ENCODE measurements at regions not wholly inside any gene's neighbourhood (a gene's known extent, or its start where the extent isn't known, plus 50 kb on each side); places are given as distances from the start of the nearest gene placed in this dataset.

DNA sequence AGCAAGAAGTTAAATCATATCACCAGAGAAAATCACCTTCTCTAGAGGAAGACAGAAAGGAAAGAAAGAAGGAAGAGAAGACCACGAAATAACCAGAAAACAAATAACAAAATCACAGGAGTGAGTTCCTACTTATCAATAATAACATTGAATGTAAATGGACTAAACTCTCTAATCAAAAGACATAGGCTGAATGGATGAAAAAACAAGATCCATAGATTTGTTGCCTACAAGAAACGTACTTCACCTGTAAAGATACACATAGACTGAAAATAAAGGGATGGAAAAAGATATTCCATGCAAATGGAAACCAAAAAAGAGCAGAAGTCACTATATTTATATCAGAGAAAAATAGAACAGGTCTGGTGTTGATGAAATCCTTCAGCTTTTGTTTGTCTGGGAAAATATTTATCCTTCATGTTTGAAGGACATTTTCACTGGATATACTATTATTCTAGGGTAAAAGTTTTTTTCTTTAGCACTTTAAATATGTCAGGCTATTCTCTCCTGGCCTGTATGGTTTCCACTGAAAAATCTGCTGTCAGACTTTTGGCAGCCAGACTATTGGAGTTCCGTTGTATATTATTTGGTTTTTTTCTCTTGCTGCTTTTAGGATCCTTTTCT is 202.5 kb upstream of the DUSP10 start:
- Histone ChIP-seq H3K36me3 (ENCODE audit: control insufficient read depth, low read depth, low read length) (no peaks in the 10 kb centered on the region), H3K9me3 (ENCODE audit: control insufficient read depth, low read depth, low read length) (no peaks in the 10 kb centered on the region), H3K27ac (ENCODE audit: low read length) (no peak overlapping the region)

DNA sequence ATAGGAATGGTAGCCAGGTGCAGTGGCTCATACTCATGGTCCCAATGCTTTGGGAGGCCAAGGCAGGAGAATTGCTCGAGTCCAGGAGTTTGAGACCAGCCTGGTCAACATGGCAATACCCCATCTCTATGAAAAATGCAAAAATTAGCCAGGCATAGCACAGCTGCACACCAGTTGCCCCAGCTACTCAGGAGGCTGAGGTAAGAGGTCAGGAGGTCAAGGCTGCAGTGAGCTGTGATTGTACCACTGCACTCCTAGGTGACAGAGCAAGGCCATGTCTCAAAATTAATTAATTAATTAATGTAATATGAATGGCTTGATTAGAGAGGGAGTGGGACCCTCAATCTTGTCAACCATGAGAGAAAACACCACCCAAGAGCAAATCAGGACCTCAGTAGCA is 198.7 kb upstream of the DUSP10 start:
- no peak overlapping the region for H3K4me3 ChIP-seq (ENCODE audit: low read length)
- H3K4me1 ChIP-seq (ENCODE audit: control insufficient read depth, low read depth, low read length) = no peaks in the 10 kb centered on the region
- no peaks in the 10 kb centered on the region for H3K36me3 ChIP-seq (ENCODE audit: control insufficient read depth, low read depth, low read length)
- H3K9me3 ChIP-seq (ENCODE audit: control insufficient read depth, low read depth, low read length) = no peaks in the 10 kb centered on the region
- H3K9ac ChIP-seq (ENCODE audit: low read length) = no peak overlapping the region
- H3K27ac ChIP-seq (ENCODE audit: low read length) = no peak overlapping the region
- H3K27me3 ChIP-seq (ENCODE audit: control insufficient read depth, insufficient read depth, low read length) = no peaks in the 10 kb centered on the region

More for the DNA sequence above, 202.5 kb upstream of the DUSP10 start:
- Histone ChIP-seq H3K4me3 (ENCODE audit: low read length) (no peak overlapping the region), H3K4me1 (ENCODE audit: control insufficient read depth, low read depth, low read length) (no peaks in the 10 kb centered on the region), H3K27me3 (ENCODE audit: control insufficient read depth, insufficient read depth, low read length) (no peaks in the 10 kb centered on the region), H3K9ac (ENCODE audit: low read length) (no peak overlapping the region)

DNA sequence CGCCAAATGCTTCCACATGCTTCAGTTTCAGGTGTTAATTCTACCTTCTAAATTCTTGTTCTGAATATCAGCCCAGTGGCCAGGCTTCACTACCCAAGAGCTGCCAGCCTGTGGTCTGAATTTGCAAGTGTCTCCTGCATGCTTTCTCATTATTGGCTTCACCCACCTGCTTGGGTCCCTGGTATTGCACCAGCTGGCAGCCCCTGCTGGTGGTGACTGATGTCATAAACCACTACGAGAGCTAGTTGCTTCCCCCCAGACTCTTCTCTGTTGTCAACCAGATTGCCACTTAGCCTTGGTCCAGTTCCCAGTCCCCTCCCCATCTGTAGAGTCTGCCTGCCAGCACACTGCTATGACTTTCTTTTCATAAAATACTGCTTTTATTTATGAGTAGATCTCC is 197.7 kb upstream of the DUSP10 start:
- Histone ChIP-seq H3K36me3 (ENCODE audit: control insufficient read depth, low read depth, low read length) (no peaks in the 10 kb centered on the region), H3K4me3 (ENCODE audit: low read length) (no peak overlapping the region), H3K9ac (ENCODE audit: low read length) (no peak overlapping the region), H3K27ac (ENCODE audit: low read length) (no peak overlapping the region), H3K4me1 (ENCODE audit: control insufficient read depth, low read depth, low read length) (no peaks in the 10 kb centered on the region), H3K9me3 (ENCODE audit: control insufficient read depth, low read depth, low read length) (no peaks in the 10 kb centered on the region), H3K27me3 (ENCODE audit: control insufficient read depth, insufficient read depth, low read length) (no peaks in the 10 kb centered on the region)

DNA sequence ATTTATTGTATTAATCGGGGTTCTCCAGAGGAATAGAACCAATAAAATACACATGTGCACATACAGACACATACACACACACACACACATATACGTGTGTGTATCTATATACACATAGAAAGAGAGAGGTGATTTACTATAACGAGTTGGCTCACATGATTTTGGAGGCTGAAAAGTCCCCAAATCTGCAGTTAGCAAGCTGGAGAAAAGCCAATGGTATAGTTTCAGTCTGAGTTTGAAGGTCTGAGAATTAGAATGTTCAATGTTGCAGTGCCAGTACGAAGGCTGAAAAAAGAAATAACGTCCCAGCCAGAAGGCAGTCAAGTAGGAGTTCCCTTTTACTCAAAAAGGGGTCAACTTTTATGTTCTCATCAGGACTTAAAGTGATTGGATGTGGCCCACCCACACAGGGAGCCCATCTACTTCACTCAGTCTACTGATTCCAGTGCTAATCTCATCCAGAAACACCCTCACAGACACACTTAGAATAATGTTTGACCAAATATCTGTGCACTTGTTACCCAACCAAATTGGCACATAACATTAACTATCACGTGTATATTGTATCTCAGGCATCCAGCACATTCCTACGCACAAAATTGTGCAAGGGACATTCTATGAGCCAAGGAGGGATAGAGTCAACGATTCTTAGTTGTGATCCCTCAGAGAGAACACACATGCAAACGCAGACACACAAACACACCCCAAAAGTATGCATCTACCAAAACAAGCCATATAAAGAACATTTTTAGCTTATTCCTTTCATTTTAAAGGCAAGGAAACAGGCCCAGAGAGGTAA is 195.5 kb upstream of the DUSP10 start:
- Histone ChIP-seq H3K27me3 (ENCODE audit: control insufficient read depth, insufficient read depth, low read length) (no peaks in the 10 kb centered on the region), H3K4me3 (ENCODE audit: low read length) (no peak overlapping the region), H3K27ac (ENCODE audit: low read length) (no peak overlapping the region), H3K9me3 (ENCODE audit: control insufficient read depth, low read depth, low read length) (no peaks in the 10 kb centered on the region), H3K9ac (ENCODE audit: low read length) (no peak overlapping the region), H3K4me1 (ENCODE audit: control insufficient read depth, low read depth, low read length) (no peaks in the 10 kb centered on the region), H3K36me3 (ENCODE audit: control insufficient read depth, low read depth, low read length) (no peaks in the 10 kb centered on the region)

DNA sequence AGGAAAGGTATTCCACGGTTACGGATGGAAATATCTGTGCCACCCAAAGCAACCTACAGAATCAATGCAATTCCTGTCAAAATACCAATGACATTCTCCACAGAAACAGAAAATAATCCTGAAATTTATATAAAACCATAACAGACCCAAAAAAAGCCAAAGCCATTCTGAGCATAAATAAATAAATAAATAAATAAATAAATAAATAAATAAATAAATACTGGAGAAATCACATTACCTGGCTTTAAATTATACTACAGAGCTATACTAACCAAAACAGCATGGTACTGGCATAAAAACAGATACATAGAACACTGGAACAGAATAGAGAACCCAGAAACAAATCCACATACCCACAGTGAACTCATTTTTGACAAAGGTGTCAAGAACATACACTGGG is 191.9 kb upstream of the DUSP10 start:
- H3K27me3 ChIP-seq (ENCODE audit: control insufficient read depth, insufficient read depth, low read length) = no peaks in the 10 kb centered on the region
- H3K4me1 ChIP-seq (ENCODE audit: control insufficient read depth, low read depth, low read length) = no peaks in the 10 kb centered on the region
- H3K4me3 ChIP-seq (ENCODE audit: low read length) = no peak overlapping the region
- H3K36me3 ChIP-seq (ENCODE audit: control insufficient read depth, low read depth, low read length) = no peaks in the 10 kb centered on the region
- H3K9me3 ChIP-seq (ENCODE audit: control insufficient read depth, low read depth, low read length) = no peaks in the 10 kb centered on the region
- H3K27ac ChIP-seq (ENCODE audit: low read length) = no peak overlapping the region
- H3K9ac ChIP-seq (ENCODE audit: low read length) = no peak overlapping the region

DNA sequence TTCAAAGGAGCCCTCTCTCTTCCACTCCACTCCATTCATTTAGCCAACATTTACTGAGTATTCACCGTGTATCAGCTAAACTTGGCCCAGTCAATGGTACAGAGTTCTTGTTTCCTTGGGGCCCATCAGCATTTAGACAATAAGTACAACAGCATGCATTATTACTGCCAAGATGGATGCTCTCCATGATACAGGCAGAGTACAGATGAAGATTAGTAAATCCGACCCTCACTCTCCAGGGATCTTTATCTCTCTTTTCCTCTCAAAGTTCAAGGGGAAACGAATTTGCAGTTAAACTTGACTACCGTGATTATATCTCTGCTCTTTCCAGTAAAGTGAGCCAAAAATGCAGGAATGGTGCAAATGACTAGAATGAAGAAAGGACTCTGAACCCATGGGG is 184.6 kb upstream of the DUSP10 start:
- Histone ChIP-seq H3K4me3 (ENCODE audit: low read length) (no peak overlapping the region), H3K27ac (ENCODE audit: low read length) (no peak overlapping the region), H3K4me1 (ENCODE audit: control insufficient read depth, low read depth, low read length) (no peaks in the 10 kb centered on the region), H3K27me3 (ENCODE audit: control insufficient read depth, insufficient read depth, low read length) (no peaks in the 10 kb centered on the region), H3K36me3 (ENCODE audit: control insufficient read depth, low read depth, low read length) (no peaks in the 10 kb centered on the region), H3K9ac (ENCODE audit: low read length) (no peak overlapping the region), H3K9me3 (ENCODE audit: control insufficient read depth, low read depth, low read length) (no peaks in the 10 kb centered on the region)

DNA sequence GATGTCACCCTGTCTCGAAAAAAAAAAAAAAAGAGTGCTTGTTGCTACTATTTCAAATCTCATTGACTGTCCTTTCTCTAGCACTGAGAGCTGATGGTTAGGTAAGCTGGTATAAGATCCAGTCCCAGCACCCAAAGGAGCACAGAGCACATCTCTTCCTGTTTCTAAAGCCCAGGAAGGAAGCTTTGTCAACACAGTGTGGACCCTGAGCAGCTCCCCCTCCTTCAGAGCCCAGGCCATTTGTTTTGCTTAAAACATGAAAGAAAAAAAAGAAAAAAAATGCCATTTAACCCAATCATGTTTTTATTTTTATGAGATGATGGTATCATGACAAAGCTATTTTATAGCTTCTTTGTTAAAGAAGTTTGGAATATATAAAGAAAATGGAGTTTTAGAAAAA is 184.1 kb upstream of the DUSP10 start:
- Histone ChIP-seq H3K9ac (ENCODE audit: low read length) (no peak overlapping the region), H3K27ac (ENCODE audit: low read length) (no peak overlapping the region), H3K9me3 (ENCODE audit: control insufficient read depth, low read depth, low read length) (no peaks in the 10 kb centered on the region), H3K4me3 (ENCODE audit: low read length) (no peak overlapping the region), H3K27me3 (ENCODE audit: control insufficient read depth, insufficient read depth, low read length) (no peaks in the 10 kb centered on the region), H3K4me1 (ENCODE audit: control insufficient read depth, low read depth, low read length) (no peaks in the 10 kb centered on the region), H3K36me3 (ENCODE audit: control insufficient read depth, low read depth, low read length) (no peaks in the 10 kb centered on the region)

DNA sequence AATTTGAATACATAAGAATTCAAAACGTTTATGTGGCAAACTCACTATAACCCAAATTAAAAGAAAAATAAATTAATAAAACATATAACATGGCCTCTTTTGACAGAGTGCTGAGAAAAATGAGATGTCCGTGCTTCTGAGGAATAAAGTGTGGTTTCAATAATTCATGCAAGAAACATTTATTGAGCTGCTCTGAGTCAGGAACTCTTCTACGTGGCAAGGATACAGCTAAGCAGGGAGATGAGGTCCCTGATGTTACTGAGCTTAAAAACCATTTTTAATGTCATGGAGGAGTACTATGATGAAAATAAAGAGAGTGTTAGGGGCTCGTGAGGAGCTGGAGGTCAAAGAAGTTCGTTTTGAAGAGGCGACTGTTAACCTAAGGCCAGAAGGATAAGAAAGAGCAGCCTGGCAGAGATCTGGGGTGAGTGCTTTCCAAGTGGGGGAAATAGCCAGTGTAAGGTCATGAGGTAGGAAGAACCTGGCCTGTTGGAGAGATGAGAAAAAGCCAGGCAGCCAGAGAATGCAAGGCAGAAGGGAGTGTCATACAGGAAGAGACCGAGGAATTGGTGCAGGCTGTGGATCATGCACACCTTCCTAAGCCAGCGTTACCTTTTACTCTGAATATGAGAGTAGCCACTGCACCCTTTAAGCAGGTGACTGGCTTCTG is 182.2 kb upstream of the DUSP10 start:
- Histone ChIP-seq H3K4me1 (ENCODE audit: control insufficient read depth, low read depth, low read length) (no peaks in the 10 kb centered on the region), H3K4me3 (ENCODE audit: low read length) (no peak overlapping the region), H3K9me3 (ENCODE audit: control insufficient read depth, low read depth, low read length) (no peaks in the 10 kb centered on the region), H3K27ac (ENCODE audit: low read length) (no peak overlapping the region), H3K36me3 (ENCODE audit: control insufficient read depth, low read depth, low read length) (no peaks in the 10 kb centered on the region), H3K9ac (ENCODE audit: low read length) (no peak overlapping the region), H3K27me3 (ENCODE audit: control insufficient read depth, insufficient read depth, low read length) (no peaks in the 10 kb centered on the region)

DNA sequence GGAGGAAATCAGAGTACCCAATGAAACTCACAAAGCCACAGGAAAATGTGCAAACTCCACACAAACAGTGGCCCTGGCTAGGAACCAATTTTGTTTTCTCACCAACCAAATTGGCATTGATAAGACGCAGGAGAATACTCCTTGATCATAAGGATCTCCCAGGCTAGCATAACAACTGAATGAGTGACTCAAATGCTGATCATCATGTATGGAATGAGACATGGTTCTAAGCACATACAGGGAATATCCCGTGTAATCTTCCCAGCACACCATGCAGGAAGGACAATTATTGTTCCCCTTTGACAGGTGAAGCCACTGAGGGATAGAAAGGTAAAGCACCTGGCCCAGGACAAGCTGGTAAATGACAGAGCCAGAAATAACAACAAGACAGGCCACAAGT is 180.0 kb upstream of the DUSP10 start:
- no peak overlapping the region for H3K9ac ChIP-seq (ENCODE audit: low read length)
- H3K4me1 ChIP-seq (ENCODE audit: control insufficient read depth, low read depth, low read length) = no peaks in the 10 kb centered on the region
- H3K9me3 ChIP-seq (ENCODE audit: control insufficient read depth, low read depth, low read length) = no peaks in the 10 kb centered on the region
- H3K27me3 ChIP-seq (ENCODE audit: control insufficient read depth, insufficient read depth, low read length) = no peaks in the 10 kb centered on the region
- H3K27ac ChIP-seq (ENCODE audit: low read length) = no peak overlapping the region
- no peak overlapping the region for H3K4me3 ChIP-seq (ENCODE audit: low read length)
- no peaks in the 10 kb centered on the region for H3K36me3 ChIP-seq (ENCODE audit: control insufficient read depth, low read depth, low read length)

DNA sequence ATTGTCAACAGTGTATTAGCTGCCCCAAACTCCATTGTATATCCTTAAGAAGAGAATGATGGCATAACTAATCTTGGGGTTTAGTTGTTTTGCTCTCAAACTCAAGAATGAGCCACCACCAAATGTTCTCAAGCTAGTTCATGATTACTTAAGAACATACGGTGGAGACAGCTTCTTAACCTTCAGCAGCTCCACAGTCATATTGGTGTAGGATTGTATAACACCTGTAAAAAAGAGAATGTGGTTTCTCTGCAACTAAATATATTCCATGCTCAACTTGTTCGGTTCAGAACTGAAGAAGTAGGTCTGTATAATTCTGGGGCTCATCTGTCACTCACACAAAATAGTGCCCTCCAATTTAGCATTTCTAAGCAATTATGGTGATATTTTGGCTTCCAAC is 177.9 kb upstream of the DUSP10 start:
- Histone ChIP-seq H3K36me3 (ENCODE audit: control insufficient read depth, low read depth, low read length) (no peaks in the 10 kb centered on the region), H3K4me3 (ENCODE audit: low read length) (no peak overlapping the region), H3K27me3 (ENCODE audit: control insufficient read depth, insufficient read depth, low read length) (no peaks in the 10 kb centered on the region), H3K9ac (ENCODE audit: low read length) (no peak overlapping the region), H3K4me1 (ENCODE audit: control insufficient read depth, low read depth, low read length) (no peaks in the 10 kb centered on the region), H3K27ac (ENCODE audit: low read length) (no peak overlapping the region), H3K9me3 (ENCODE audit: control insufficient read depth, low read depth, low read length) (no peaks in the 10 kb centered on the region)

DNA sequence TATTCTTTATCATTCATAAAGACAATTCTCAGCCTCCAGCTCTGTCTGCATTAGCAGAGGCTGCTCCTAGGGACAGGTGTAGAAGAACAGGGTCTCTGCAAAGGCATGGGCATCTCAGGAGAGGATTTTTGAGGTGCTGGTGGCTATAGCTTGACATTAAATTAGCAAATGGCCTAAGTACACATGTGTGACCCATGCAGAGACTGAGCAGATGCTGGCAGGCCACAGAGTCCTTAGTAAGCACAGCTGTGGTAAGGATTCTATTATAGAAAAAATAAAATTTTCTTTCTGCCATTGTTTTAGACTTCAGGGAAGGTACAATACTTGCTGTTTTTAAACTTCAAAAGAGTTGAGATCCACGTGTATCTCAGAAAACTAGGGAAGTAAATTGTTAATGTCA is 177.5 kb upstream of the DUSP10 start:
- Histone ChIP-seq H3K27me3 (ENCODE audit: control insufficient read depth, insufficient read depth, low read length) (no peaks in the 10 kb centered on the region), H3K4me1 (ENCODE audit: control insufficient read depth, low read depth, low read length) (no peaks in the 10 kb centered on the region), H3K4me3 (ENCODE audit: low read length) (no peak overlapping the region), H3K9me3 (ENCODE audit: control insufficient read depth, low read depth, low read length) (no peaks in the 10 kb centered on the region), H3K36me3 (ENCODE audit: control insufficient read depth, low read depth, low read length) (no peaks in the 10 kb centered on the region), H3K27ac (ENCODE audit: low read length) (no peak overlapping the region), H3K9ac (ENCODE audit: low read length) (no peak overlapping the region)

DNA sequence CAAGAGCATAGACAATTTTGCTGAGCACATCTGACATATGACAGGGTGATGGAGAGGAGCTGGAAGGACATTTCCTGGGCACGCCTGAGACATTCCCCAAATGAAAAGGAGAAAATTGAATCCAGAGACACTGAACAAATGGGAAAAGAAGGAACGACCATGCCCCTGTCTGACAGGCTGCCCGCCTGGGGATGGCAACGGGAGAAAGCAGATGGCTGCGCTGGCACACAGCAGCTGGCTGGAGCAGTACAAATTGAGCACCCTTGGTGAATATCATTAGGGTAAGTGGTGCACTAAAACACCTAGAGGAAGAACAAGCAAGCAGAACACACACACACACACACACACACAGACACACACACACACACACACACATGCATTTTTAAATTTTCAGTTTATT is 174.3 kb upstream of the DUSP10 start:
- no peak overlapping the region for H3K4me3 ChIP-seq (ENCODE audit: low read length)
- H3K27ac ChIP-seq (ENCODE audit: low read length) = no peak overlapping the region
- H3K9me3 ChIP-seq (ENCODE audit: control insufficient read depth, low read depth, low read length) = no peaks in the 10 kb centered on the region
- no peaks in the 10 kb centered on the region for H3K36me3 ChIP-seq (ENCODE audit: control insufficient read depth, low read depth, low read length)
- no peaks in the 10 kb centered on the region for H3K27me3 ChIP-seq (ENCODE audit: control insufficient read depth, insufficient read depth, low read length)
- no peak overlapping the region for H3K9ac ChIP-seq (ENCODE audit: low read length)
- no peaks in the 10 kb centered on the region for H3K4me1 ChIP-seq (ENCODE audit: control insufficient read depth, low read depth, low read length)
